ENCODE measurements at regions not wholly inside any gene's neighbourhood (a gene's known extent, or its start where the extent isn't known, plus 50 kb on each side); places are given as distances from the start of the nearest gene placed in this dataset.

GRCh38 chr20:60074276-60074675 is 116.1 kb downstream of the CDH26 start:
- no peaks in the 10 kb centered on the region for H3K79me2 ChIP-seq (ENCODE audit: low read depth)
- H3K4me2 ChIP-seq: no peak overlapping the region
- H3K27me3 Mint-ChIP-seq (ENCODE audit: insufficient read depth, low read depth): peaks cover under 1% of the 10 kb centered on the region
- no peak overlapping the region for H2AFZ ChIP-seq (replicated peaks)
- peaks cover 12% of the 10 kb centered on the region for H3K4me1 Mint-ChIP-seq
- H3K4me3 ChIP-seq: no peak overlapping the region
- no peaks in the 10 kb centered on the region for H3K27me3 ChIP-seq
- DNase-seq (ENCODE audit: low spot score): no peak
- H3F3A ChIP-seq (ENCODE audit: low read depth): no peaks in the 10 kb centered on the region
- H3K27ac Mint-ChIP-seq: no peak overlapping the region
- no peaks in the 10 kb centered on the region for H4K20me1 ChIP-seq (ENCODE audit: low read depth)
- H3K9me3 ChIP-seq (ENCODE audit: low read depth): no peaks in the 10 kb centered on the region
- TF ChIP-seq CTCF (IDR thresholded peaks at IDR 0.05) (no peak), EZH2 (IDR thresholded peaks at IDR 0.05) (no peak), EZH2phosphoT487 (IDR thresholded peaks at IDR 0.05) (no peak)
- H3K9ac ChIP-seq: no peak overlapping the region
- no peak overlapping the region for H3K27ac ChIP-seq
- H3K4me1 ChIP-seq: no peaks in the 10 kb centered on the region
- H3K9me3 Mint-ChIP-seq: peaks cover 8% of the 10 kb centered on the region
- no peaks in the 10 kb centered on the region for H3K36me3 Mint-ChIP-seq
- H3K36me3 ChIP-seq: no peaks in the 10 kb centered on the region
- H3K4me3 Mint-ChIP-seq: no peak overlapping the region

DNA sequence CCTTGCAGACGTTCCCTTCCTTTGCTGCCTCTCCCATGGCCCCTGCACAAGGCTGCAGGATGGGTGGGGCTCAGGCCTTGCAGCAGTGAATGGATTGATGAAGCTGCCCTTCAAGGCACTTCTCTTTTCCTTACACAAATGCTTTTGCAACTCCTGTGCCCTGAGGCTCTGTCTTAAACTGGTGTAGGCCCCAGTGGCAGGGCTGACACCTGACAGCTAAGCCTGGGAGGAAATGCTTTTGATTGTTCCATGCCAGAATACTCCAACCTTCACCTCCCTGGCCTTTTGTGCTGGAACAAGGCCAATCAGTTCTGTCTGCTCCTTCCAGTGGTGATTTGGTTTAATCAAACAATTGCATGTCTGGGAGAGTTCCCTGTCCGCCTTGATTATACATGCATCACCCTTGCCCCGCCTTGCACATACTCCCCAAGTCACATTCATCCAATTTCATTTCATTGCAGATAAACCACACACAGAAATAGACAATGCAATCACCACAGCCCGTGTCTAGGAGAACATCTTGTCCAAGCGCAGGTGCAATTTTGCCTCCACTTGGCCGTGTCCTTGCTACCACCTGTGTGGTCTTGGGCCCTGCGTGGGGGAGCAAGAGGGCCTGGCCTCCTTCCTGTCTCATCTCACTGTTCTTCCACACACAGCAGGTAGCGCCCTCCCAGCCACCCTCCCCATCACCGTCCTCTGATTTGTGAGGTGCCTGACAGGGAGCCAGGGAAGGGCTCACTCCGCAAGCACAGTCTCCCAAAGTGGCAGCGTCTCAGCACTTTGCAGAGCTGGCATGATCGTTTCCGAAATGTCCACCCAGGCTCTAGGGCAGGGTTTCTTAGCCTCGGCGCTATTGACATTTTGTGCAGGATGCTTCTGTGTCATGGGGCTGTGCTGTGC is 120.4 kb downstream of the CDH26 start:
- Histone ChIP-seq H3K9me3 (ENCODE audit: low read depth) (no peaks in the 10 kb centered on the region), H3K36me3 (no peaks in the 10 kb centered on the region), H3K4me3 (no peak overlapping the region), H3K9ac (no peak overlapping the region), H3K79me2 (ENCODE audit: low read depth) (no peaks in the 10 kb centered on the region), H3K4me1 (no peaks in the 10 kb centered on the region), H3K27ac (no peak overlapping the region), H2AFZ (replicated peaks) (no peak overlapping the region), H3K27me3 (peaks cover 3% of the 10 kb centered on the region), H3K4me2 (no peak overlapping the region), H3F3A (ENCODE audit: low read depth) (no peaks in the 10 kb centered on the region), H4K20me1 (ENCODE audit: low read depth) (no peaks in the 10 kb centered on the region)
- Mint-ChIP-seq H3K4me1 (peaks cover 5% of the 10 kb centered on the region), H3K4me3 (no peak overlapping the region), H3K27me3 (ENCODE audit: insufficient read depth, low read depth) (peaks cover 3% of the 10 kb centered on the region), H3K36me3 (no peaks in the 10 kb centered on the region), H3K9me3 (peaks cover 6% of the 10 kb centered on the region), H3K27ac (no peak overlapping the region)
- DNase-seq (ENCODE audit: low spot score): no peak
- TF ChIP-seq CTCF (IDR thresholded peaks at IDR 0.05) (no peak), EZH2 (IDR thresholded peaks at IDR 0.05) (no peak), EZH2phosphoT487 (IDR thresholded peaks at IDR 0.05) (no peak)

DNA sequence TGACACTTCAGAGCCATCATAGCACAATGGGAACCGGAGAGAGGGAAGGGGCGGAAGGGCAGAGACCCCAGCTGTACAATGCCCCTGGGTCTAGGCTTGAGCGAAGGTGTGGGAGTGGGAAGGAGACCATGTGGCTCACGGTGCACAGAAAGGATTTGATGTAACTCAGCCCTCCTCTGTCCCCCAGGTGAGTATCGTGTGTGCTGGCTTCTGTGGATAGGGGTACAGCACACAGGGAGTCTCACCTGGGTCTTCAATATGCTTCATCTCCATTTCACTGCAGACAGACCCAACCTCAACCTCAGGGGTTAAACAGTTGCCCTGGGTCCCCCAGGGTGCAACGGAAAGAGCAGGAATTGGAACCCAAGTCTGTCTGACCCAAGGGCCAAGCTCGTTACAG is 122.2 kb downstream of the CDH26 start:
- no peak overlapping the region for H3K27ac Mint-ChIP-seq
- Histone ChIP-seq H3K9ac (no peak overlapping the region), H4K20me1 (ENCODE audit: low read depth) (no peaks in the 10 kb centered on the region), H3K9me3 (ENCODE audit: low read depth) (no peaks in the 10 kb centered on the region), H3K4me3 (no peak overlapping the region), H3K27me3 (peaks cover 3% of the 10 kb centered on the region), H3K27ac (no peak overlapping the region), H3K4me2 (no peak overlapping the region), H3K4me1 (no peaks in the 10 kb centered on the region), H3F3A (ENCODE audit: low read depth) (no peaks in the 10 kb centered on the region), H2AFZ (replicated peaks) (no peak overlapping the region), H3K36me3 (no peaks in the 10 kb centered on the region), H3K79me2 (ENCODE audit: low read depth) (no peaks in the 10 kb centered on the region)
- peaks cover 5% of the 10 kb centered on the region for H3K4me1 Mint-ChIP-seq
- peaks cover 7% of the 10 kb centered on the region for H3K27me3 Mint-ChIP-seq (ENCODE audit: insufficient read depth, low read depth)
- TF ChIP-seq CTCF (IDR thresholded peaks at IDR 0.05): no peak
- TF ChIP-seq EZH2phosphoT487 (IDR thresholded peaks at IDR 0.05): no peak
- TF ChIP-seq EZH2 (IDR thresholded peaks at IDR 0.05): no peak
- H3K9me3 Mint-ChIP-seq: no peaks in the 10 kb centered on the region
- H3K4me3 Mint-ChIP-seq: no peak overlapping the region
- no peaks in the 10 kb centered on the region for H3K36me3 Mint-ChIP-seq
- DNase-seq (ENCODE audit: low spot score): no peak
